ENCODE measurements at regions not wholly inside any gene's neighbourhood (a gene's known extent, or its start where the extent isn't known, plus 50 kb on each side); places are given as distances from the start of the nearest gene placed in this dataset.
A peak's percentile ranks its signal among the peaks of the same experiment; 100 is the strongest.

DNA sequence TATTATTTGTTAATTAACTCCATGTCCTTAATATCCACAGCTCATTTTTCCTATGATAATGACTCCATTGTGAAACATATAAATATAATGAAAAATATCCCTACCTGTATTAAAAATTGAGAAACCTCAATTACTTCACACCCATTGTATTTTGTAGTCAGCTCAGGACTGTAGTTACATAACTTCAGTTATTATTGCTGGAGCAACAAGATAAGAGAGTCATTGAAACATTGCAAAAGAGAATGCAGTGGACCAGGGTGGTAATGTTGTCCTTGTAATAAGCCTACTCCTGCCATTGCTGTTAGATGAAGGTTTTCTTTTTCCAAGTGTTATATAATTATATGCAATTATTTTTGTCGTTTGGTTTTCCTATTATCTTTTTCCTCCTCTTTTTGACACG lies 184.4 kb downstream of the PRL start:
- H3K9ac ChIP-seq: peak overlapping the region; percentile 8; the same call in 1 of the 2 replicates
- no peak for TF ChIP-seq EZH2 (IDR thresholded peaks at IDR 0.05; ENCODE audit: insufficient read depth, poor library complexity, severe bottlenecking)
- TF ChIP-seq EZH2phosphoT487 (IDR thresholded peaks at IDR 0.05; ENCODE audit: insufficient read depth, low read depth): no peak
- H4K20me1 ChIP-seq (ENCODE audit: insufficient read depth): no peaks in the 10 kb centered on the region
- 90 to 95% methylated on average over 2 of the region's 2 CpGs for WGBS, 2 experiments (ENCODE audit: low coverage in 1 of 2, low lambda C conversion rate in 2 of 2, missing lambda C conversion rate in 2 of 2)
- no peak overlapping the region for H2AFZ ChIP-seq
- peak overlapping the region; percentile 29 for H3K4me2 ChIP-seq (ENCODE audit: unreplicated experiment)
- peaks cover 14% of the 10 kb centered on the region for H3K4me1 ChIP-seq (ENCODE audit: insufficient read depth)
- no peaks in the 10 kb centered on the region for H3K36me3 ChIP-seq (ENCODE audit: low read depth)
- no peaks in the 10 kb centered on the region for H3K9me2 ChIP-seq (ENCODE audit: insufficient read depth)
- no peaks in the 10 kb centered on the region for H3K27me3 ChIP-seq (replicated peaks; ENCODE audit: insufficient read depth)
- H3K9me3 ChIP-seq (ENCODE audit: low read depth): no peaks in the 10 kb centered on the region
- H3K79me2 ChIP-seq (ENCODE audit: insufficient read depth): no peaks in the 10 kb centered on the region
- peak; percentile 28 for DNase-seq
- peak overlapping the region; percentile 67 for H3K27ac ChIP-seq
- H3F3A ChIP-seq (ENCODE audit: insufficient read depth): peaks cover 19% of the 10 kb centered on the region
- H3K4me3 ChIP-seq: no peak overlapping the region
- in situ Hi-C loops (cut with MboI): no loop called here

DNA sequence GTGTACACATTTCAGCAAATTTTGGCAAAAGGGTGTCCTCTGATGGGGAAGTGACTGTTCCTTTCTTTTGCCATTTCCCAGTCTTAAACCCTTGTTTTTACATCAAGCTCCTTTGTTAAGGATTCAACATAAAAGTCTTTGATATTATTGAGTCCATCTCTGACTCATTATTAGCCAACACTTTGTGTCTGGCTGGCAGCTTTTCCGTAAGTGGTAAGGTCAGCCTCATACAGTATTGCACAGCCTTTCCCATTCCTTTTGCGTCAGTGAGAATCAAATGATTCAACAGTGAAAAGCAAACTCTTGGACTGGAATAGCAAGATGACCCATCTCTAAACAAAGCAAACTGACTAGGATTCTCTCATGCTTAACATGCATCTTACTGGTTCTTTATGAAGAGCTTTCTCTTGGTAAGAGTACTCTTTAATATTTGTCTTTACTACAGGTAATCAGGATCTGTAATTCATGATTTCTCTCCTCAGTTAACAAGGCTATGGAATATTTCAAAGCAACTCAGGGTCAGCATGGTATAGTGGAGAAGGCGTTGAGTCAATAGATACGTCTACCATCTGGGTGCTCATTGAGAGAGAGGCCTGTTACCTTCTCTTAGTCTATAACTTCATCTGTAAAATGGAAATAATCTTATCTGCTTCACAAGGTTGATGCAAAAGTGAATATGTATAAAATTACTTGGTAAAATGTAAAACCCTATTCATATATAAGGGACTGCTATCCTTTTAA lies 183.6 kb downstream of the PRL start:
- Histone ChIP-seq H2AFZ (peak overlapping the region; percentile 27; the same call in 1 of the 2 replicates), H3K4me3 (no peak overlapping the region), H3K4me1 (ENCODE audit: insufficient read depth) (peaks cover 14% of the 10 kb centered on the region), H3K9ac (peak overlapping the region; percentile 13; the same call in 1 of the 2 replicates), H3K79me2 (ENCODE audit: insufficient read depth) (no peaks in the 10 kb centered on the region), H3K27ac (peak overlapping the region; percentile 70), H3K4me2 (ENCODE audit: unreplicated experiment) (peak overlapping the region; percentile 37), H3K27me3 (replicated peaks; ENCODE audit: insufficient read depth) (no peaks in the 10 kb centered on the region), H3K9me2 (ENCODE audit: insufficient read depth) (no peaks in the 10 kb centered on the region), H3F3A (ENCODE audit: insufficient read depth) (peaks cover 19% of the 10 kb centered on the region), H3K9me3 (ENCODE audit: low read depth) (no peaks in the 10 kb centered on the region), H4K20me1 (ENCODE audit: insufficient read depth) (no peaks in the 10 kb centered on the region), H3K36me3 (ENCODE audit: low read depth) (no peaks in the 10 kb centered on the region)
- 50 to 51% methylated on average over 4 of the region's 4 CpGs for WGBS, 2 experiments (ENCODE audit: low coverage in 1 of 2, low lambda C conversion rate in 2 of 2, missing lambda C conversion rate in 2 of 2)
- TF ChIP-seq EZH2phosphoT487 (IDR thresholded peaks at IDR 0.05; ENCODE audit: insufficient read depth, low read depth): no peak
- no peak for TF ChIP-seq EZH2 (IDR thresholded peaks at IDR 0.05; ENCODE audit: insufficient read depth, poor library complexity, severe bottlenecking)
- in situ Hi-C loops (cut with MboI): no loop called here
- peak; percentile 99 for DNase-seq

DNA sequence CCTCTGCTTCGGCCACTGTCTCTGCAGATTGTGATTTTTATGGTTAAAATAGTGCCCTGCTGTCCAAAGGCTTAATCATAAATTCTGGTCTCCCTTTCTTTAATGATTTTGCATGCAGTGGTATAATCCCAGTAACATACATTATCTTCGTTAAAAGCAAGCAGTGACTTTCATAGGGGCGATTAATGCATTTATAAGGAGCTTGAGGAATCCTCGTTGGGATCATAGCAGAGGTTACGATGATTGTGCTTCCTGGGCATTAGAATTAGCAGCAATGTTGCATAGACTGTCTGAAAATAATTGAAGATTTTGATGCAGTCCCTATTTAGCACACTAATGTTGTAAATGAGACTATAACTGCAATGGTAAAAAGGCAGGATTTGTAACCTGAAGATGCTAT lies 181.3 kb downstream of the PRL start:
- no peaks in the 10 kb centered on the region for H3K79me2 ChIP-seq (ENCODE audit: insufficient read depth)
- no peaks in the 10 kb centered on the region for H3K9me3 ChIP-seq (ENCODE audit: low read depth)
- peaks cover 14% of the 10 kb centered on the region for H3K4me1 ChIP-seq (ENCODE audit: insufficient read depth)
- 65 to 70% methylated on average over 5 of the region's 5 CpGs for WGBS, 2 experiments (ENCODE audit: low coverage in 1 of 2, low lambda C conversion rate in 2 of 2, missing lambda C conversion rate in 2 of 2)
- no peak for TF ChIP-seq EZH2 (IDR thresholded peaks at IDR 0.05; ENCODE audit: insufficient read depth, poor library complexity, severe bottlenecking)
- TF ChIP-seq EZH2phosphoT487 (IDR thresholded peaks at IDR 0.05; ENCODE audit: insufficient read depth, low read depth): no peak
- in situ Hi-C loops (cut with MboI): no loop called here
- DNase-seq: no peak
- H3F3A ChIP-seq (ENCODE audit: insufficient read depth): peaks cover 19% of the 10 kb centered on the region
- no peak overlapping the region for H3K4me3 ChIP-seq
- no peak overlapping the region for H2AFZ ChIP-seq
- no peaks in the 10 kb centered on the region for H4K20me1 ChIP-seq (ENCODE audit: insufficient read depth)
- H3K9me2 ChIP-seq (ENCODE audit: insufficient read depth): no peaks in the 10 kb centered on the region
- no peak overlapping the region for H3K27ac ChIP-seq
- H3K27me3 ChIP-seq (replicated peaks; ENCODE audit: insufficient read depth): no peaks in the 10 kb centered on the region
- no peaks in the 10 kb centered on the region for H3K36me3 ChIP-seq (ENCODE audit: low read depth)
- H3K9ac ChIP-seq: no peak overlapping the region
- H3K4me2 ChIP-seq (ENCODE audit: unreplicated experiment): no peak overlapping the region

DNA sequence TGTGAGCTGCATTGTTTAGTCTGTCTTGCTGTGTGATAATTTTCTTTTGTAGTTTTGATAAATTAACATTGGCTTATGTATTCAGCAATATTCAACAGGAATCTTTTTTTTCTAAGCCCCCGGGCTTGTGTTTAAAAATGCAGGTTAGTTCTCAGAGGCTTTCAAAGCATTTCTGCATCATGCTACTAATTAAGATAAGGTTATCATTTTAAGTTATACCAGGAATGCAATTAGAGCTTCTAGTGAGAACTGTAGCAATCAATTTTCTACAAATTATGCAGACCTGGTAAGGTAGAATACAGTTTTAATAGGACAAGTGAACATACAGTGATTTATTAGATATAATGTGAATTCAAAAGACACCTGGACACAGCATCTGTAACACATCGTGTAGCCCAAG lies 179.2 kb downstream of the PRL start:
- in situ Hi-C loops (cut with MboI): no loop called here
- Histone ChIP-seq H3K79me2 (ENCODE audit: insufficient read depth) (no peaks in the 10 kb centered on the region), H3K9me3 (ENCODE audit: low read depth) (no peaks in the 10 kb centered on the region), H3K9me2 (ENCODE audit: insufficient read depth) (no peaks in the 10 kb centered on the region), H3K9ac (no peak overlapping the region), H3K4me3 (no peak overlapping the region), H4K20me1 (ENCODE audit: insufficient read depth) (no peaks in the 10 kb centered on the region), H3K4me2 (ENCODE audit: unreplicated experiment) (no peak overlapping the region), H3K4me1 (ENCODE audit: insufficient read depth) (peaks cover 9% of the 10 kb centered on the region), H3K27me3 (replicated peaks; ENCODE audit: insufficient read depth) (no peaks in the 10 kb centered on the region), H3K27ac (no peak overlapping the region), H3F3A (ENCODE audit: insufficient read depth) (peaks cover 13% of the 10 kb centered on the region), H2AFZ (no peak overlapping the region), H3K36me3 (ENCODE audit: low read depth) (no peaks in the 10 kb centered on the region)
- no peak for DNase-seq
- TF ChIP-seq EZH2 (IDR thresholded peaks at IDR 0.05; ENCODE audit: insufficient read depth, poor library complexity, severe bottlenecking) (no peak), EZH2phosphoT487 (IDR thresholded peaks at IDR 0.05; ENCODE audit: insufficient read depth, low read depth) (no peak)
- 24 to 34% methylated on average over 2 of the region's 2 CpGs for WGBS, 2 experiments (ENCODE audit: low coverage in 1 of 2, low lambda C conversion rate in 2 of 2, missing lambda C conversion rate in 2 of 2)
